NCI-H187 treated with DMSO at 0.1 percent for 48 hours (cell line): ENCODE measurements at regions not wholly inside any gene's neighbourhood (a gene's known extent, or its start where the extent isn't known, plus 50 kb on each side); places are given as distances from the start of the nearest gene placed in this dataset.
"Not testable (repeated sequence)": the region's sequence is repeated elsewhere in the genome, so short reads cannot be mapped to it uniquely, and the experiment has no call there.

Experiments used
- DNase-seq: peaks from one replicate; lab custom pipeline; 2025; lab: John Stamatoyannopoulos, UW

- no peak for DNase-seq
These were observed 530.2 kb upstream of the CBLB start for GRCh38 chr3:106398891-106399600.

DNA sequence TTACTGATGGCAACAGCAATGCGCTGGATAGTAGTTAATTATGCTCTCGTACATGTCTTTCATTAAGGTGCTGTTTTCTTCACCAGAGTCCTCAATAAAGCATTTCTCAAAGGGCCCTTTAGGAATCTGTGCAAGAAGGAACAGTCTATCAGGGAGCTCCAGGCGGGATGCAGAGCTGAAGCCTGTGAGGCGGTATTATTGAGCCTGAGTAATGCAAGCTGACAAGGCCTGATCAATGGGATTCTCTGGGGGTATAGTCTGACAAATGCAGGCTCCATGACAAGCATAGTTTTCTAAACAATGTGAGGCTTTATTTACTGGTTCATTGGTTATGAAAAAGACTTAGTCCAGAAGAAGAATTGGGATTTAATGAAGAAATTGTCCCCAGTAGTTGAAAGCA, 530.9 kb upstream of the CBLB start:
- DNase-seq, result no peak

DNA sequence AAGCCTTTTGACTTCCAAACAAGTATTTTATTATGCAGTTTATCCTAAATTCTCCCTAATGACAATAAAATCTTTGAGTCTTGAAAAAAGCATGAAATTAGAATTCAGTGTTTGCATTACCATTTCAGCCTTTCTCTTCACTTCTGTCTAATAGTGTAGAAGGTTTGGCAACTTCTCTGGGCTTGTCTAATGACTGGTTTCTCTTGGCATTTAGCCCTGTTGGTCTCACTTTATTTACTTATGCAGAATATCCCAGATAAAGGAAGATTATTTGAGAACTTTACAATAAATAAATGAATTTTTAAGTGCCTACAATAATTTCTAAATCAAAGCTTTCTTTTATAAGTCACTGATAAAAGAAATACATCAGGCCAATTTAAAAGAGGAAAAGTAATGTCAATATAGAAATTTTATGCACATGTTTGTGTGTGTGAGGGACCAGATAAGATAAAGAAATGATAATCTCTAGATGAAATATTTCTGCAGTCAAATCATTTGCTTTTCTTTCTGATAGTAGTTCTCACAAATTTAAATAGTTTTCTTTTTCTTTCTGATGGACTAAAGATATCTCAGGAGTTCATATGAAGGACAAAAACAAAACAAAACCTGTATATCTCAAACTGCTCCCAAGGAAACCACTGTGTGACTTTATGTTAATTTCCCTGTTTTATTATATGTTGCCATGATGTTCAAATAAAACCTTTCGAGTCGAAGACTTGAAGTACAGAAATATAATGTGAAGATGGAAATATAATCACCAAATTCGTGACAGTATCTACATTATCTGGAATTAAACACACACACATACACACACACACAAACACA, 533.1 kb upstream of the CBLB start:
- DNase-seq, result no peak

- no peak for DNase-seq
These were observed 534.7 kb upstream of the CBLB start for GRCh38 chr3:106403371-106404145.

DNA sequence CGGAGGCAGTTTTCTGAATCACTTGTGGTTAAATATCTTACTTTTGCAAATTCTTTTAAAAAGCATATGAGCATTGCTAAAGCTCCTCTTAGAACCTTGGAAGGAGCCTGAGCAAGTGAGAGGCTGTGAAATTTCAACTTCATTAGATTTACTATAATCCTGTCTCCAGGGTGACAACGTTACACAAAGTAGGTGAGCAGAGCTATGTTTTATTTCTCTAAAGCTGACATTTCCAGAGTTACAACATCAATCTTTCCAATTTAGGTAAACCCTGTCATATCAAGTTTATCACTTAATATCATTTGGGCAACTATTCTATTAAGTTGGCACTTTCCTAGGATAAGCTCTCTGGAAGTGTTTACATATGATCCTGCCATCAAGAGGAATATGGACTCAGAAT, 544.9 kb upstream of the CBLB start:
- no peak for DNase-seq

GRCh38 chr3:106420628-106421027, 551.8 kb upstream of the CBLB start:
- no peak for DNase-seq

- no peak for DNase-seq
These were observed 552.6 kb upstream of the CBLB start for GRCh38 chr3:106421426-106421825.

DNA sequence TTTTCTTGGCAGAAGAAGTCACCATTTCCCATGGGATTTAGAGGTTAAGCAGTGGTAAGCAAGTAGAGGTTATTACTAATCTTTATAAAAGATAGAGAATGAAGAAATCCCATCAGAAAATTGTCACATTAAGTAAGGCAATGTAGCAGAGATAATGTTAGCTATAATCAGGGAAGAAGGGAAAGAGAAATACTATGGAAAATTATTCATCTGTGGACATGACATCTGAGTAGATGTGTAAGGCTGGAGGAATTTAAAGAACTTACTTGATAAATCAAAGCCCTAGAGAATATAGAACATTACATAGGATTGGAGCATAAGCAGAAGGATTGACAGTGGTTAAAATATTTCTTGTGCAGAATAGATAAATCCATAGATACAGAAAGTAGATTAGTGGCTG, 553.1 kb upstream of the CBLB start:
- no peak for DNase-seq

DNA sequence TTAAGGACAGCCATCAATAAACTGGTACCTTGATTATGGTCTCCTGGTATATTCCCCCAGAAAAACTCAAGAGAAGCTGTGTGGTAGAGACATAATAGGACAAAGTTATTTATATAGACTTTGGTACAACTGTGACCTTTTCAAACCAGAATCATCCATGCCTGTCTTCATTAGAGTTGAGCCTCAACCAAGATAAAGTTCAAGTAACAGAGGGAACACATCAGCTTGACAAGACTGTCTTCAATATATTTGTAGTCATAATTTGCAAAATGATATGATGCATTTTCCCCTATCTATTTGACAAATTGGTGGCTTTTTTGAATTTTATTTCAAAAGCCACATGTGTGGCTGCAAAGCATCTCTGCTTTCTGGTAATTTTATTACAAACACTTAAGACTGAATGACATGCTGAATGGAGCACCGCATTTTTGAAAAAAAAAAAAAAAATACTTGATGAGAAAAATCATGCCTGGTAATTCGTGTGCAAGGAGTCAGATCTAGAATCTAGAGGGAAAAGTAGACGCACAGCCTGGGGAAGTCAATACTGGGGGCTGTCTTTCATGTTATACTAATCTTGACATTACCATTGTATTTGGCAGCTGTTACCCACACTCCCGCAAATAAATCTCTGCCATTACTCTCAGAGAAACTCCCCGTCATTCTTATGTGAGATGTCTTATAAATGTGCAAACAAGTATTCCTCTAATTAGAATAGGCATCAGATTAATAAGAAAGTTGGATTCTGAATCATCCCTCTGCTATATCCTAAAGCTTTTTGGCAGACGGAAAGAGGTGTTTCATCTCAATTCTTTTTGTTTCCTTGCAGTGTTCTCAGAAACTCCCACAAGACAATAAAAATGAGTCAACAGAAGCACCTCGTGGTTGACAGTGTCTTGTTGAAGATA, 554.8 kb upstream of the CBLB start:
- DNase-seq, result no peak

DNA sequence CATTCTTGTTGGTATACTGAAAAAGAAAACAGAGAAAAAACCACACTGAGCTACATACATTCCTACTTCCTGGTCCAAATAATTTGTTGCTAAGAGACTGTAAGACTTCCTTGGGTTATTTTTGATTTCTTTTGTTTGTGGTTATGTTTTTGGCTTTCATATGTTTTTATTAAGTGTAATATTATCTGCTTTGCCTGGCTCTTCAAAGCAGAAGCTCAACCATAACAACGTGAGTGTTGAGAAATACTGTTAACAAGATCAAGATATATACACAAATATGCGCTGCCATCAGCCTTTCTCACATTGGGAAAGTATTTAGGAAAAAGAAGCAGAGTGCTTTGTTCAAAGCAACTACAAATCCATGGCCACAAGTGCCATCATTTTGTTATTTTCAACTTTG, 556.2 kb upstream of the CBLB start:
- no peak for DNase-seq

GRCh38 chr3:106425916-106426315, 557.1 kb upstream of the CBLB start:
- no peak for DNase-seq

DNA sequence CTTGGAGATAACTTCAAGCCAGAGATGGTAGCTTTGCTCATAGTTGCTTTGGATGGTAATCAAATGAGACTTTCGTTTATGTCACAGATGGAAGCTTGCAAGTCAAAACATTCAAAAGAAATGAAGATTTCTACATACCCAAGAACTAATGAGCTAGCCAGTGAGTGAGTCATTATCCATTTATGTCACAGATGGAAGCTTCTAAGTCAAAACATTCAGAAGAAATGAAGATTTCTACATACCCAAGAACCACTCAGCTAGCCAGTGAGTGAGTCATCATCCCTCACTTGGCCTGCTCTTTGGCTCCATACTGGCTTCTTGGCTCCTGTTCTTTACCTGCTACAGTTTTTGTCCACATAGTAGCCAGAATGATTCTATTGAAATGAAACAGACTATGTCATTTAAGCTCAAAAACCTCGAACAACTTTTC, 559.8 kb upstream of the CBLB start:
- DNase-seq, result no peak

DNA sequence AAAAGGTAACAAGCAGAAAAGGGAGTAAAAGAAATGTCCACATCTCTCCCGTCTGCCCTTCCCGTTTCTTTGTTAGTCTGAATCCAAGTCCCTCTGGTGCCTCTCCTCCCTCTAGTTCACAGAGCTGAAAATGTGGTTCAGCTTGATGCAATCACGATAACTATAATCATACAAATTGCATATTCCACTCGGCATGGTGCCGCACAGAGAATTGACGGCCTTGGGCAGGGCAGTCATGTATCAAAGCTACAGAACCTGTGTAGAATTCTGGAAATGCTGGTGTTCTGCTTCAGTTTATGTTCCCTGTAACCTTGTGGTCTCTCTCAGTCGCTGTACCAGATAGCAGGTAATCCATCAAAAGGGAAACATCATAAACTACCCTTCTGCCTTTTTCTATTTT, 562.9 kb upstream of the CBLB start:
- no peak for DNase-seq

- DNase-seq, result no peak
These were observed 567.2 kb upstream of the CBLB start for GRCh38 chr3:106435899-106436453.

DNA sequence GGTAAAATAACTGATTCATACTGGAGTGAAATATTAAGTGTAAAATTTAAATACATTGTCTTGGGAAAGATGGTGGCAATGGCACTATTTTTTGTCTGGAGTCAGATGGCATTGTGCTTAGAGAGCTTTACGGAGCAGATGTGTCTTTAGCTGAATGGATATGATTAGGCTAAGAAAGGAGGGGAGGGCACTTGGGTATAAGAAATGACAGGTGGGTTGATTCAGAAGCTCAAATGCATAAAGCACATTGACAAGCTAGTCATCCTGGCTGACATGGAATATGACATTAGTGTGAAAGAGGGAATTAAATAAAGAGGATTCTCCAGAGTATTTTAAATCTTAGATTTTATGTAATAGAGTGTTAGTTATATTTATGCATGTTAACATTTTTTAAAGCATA, 570.1 kb upstream of the CBLB start:
- DNase-seq, result no peak

- DNase-seq, result no peak
These were observed 571.9 kb upstream of the CBLB start for GRCh38 chr3:106440672-106441071.

GRCh38 chr3:106446271-106446670, 577.5 kb upstream of the CBLB start:
- no peak for DNase-seq

DNA sequence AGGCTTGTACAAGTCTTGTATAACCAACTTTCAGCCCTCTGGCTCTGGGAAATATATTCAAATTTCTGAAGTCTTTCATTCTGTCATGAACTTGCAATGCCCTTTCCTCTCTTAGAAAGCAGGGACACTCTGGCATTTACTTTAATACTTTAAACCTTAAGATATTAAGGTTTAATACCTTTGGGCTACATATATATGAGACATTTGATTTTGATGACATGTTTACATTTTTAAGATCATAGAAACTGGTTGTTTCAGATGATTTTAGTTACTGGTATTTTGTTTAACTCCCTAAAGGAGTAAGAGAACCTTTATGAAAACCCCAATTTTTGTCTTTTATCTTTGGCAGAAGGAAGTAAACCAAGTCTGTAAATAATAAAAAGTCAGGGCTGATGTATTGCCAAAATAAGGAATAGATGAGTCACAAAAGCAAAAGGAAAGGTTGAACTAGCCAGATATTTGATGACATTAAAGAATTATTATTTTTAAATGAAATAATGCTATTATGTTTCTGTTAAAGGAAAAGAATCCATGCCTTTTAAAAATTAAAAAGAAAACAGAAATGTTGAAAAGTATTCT, 579.0 kb upstream of the CBLB start:
- no peak for DNase-seq

- DNase-seq, result not testable (repeated sequence)
These were observed 579.7 kb upstream of the CBLB start for GRCh38 chr3:106448372-106448966.

DNA sequence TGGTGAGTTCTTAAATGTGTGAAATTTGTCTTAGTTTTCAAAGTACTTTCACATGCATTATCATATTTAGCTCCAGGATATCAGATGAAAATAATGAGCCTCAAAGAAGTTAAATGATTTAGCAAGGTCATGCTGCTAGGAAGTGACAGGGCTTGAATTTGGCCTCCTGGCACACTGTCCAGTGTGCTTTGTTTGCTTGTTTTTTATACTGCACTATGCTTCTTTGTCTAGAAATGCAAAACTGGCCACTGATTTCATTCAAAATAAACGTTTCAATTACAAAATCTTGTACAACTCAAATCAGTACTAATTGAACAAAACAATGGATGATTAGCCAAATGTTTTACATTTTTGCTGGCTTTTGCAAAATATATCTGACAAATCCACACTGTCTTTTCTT, 583.3 kb upstream of the CBLB start:
- no peak for DNase-seq

DNA sequence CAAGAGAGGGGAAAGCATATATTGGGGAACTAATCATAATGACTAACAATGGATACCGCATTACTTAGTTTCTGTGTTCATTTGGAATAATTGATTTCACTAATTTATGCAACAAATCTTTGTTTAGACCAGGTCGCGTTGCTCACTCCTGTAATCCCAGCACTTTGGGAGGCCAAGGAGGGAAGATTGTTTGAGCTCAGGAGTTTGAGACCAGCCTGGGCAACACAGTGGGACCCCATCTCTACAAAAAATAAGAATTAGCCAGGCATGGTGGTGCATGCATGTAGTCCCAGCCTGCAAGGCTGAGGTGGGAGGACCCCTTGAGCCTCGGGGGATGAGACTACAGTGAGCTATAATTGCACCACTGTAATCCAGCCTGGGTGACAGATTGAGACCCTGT, 585.7 kb upstream of the CBLB start:
- no peak for DNase-seq
